ENCODE measurements at regions not wholly inside any gene's neighbourhood (a gene's known extent, or its start where the extent isn't known, plus 50 kb on each side); places are given as distances from the start of the nearest gene placed in this dataset.

DNA sequence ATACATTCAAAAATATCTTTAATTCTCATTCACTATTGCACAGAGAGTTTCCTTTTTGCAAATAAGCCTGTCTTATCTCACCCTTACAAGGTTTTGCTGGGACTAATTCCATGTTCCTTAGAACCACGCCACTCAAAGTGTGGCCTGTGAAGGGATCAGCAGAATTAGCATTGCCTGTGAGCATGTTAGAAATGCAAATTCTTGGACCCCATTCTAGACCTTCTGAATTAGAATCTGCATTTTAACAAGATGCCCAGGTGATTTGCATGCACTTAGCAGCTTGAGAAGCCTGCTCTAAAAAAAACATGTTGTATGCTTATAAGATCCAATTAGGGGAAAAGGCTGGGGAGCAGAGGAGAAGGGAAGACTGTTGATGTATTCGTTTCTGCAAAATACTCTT is 460.0 kb downstream of the NTRK2 start:
- TF ChIP-seq, protein P1, sequence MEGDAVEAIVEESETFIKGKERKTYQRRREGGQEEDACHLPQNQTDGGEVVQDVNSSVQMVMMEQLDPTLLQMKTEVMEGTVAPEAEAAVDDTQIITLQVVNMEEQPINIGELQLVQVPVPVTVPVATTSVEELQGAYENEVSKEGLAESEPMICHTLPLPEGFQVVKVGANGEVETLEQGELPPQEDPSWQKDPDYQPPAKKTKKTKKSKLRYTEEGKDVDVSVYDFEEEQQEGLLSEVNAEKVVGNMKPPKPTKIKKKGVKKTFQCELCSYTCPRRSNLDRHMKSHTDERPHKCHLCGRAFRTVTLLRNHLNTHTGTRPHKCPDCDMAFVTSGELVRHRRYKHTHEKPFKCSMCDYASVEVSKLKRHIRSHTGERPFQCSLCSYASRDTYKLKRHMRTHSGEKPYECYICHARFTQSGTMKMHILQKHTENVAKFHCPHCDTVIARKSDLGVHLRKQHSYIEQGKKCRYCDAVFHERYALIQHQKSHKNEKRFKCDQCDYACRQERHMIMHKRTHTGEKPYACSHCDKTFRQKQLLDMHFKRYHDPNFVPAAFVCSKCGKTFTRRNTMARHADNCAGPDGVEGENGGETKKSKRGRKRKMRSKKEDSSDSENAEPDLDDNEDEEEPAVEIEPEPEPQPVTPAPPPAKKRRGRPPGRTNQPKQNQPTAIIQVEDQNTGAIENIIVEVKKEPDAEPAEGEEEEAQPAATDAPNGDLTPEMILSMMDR (IDR thresholded peaks at IDR 0.05): no peak
- TF ChIP-seq, protein P2, sequence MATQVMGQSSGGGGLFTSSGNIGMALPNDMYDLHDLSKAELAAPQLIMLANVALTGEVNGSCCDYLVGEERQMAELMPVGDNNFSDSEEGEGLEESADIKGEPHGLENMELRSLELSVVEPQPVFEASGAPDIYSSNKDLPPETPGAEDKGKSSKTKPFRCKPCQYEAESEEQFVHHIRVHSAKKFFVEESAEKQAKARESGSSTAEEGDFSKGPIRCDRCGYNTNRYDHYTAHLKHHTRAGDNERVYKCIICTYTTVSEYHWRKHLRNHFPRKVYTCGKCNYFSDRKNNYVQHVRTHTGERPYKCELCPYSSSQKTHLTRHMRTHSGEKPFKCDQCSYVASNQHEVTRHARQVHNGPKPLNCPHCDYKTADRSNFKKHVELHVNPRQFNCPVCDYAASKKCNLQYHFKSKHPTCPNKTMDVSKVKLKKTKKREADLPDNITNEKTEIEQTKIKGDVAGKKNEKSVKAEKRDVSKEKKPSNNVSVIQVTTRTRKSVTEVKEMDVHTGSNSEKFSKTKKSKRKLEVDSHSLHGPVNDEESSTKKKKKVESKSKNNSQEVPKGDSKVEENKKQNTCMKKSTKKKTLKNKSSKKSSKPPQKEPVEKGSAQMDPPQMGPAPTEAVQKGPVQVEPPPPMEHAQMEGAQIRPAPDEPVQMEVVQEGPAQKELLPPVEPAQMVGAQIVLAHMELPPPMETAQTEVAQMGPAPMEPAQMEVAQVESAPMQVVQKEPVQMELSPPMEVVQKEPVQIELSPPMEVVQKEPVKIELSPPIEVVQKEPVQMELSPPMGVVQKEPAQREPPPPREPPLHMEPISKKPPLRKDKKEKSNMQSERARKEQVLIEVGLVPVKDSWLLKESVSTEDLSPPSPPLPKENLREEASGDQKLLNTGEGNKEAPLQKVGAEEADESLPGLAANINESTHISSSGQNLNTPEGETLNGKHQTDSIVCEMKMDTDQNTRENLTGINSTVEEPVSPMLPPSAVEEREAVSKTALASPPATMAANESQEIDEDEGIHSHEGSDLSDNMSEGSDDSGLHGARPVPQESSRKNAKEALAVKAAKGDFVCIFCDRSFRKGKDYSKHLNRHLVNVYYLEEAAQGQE (IDR thresholded peaks at IDR 0.05; ENCODE audit: insufficient read depth in 1 of 2, low read depth in 2 of 2, low read length in 1 of 2): no peak
- TF ChIP-seq SIN3A (IDR thresholded peaks at IDR 0.05; ENCODE audit: borderline replicate concordance, insufficient read depth, low read depth, low read length) (no peak), POLR2AphosphoS5 (IDR thresholded peaks at IDR 0.05; ENCODE audit: low read depth, low read length) (no peak), TCF7L2 (IDR thresholded peaks at IDR 0.05; ENCODE audit: low read depth, low read length) (no peak)
